NCI-H82 (cell line): ENCODE measurements at regions not wholly inside any gene's neighbourhood (a gene's known extent, or its start where the extent isn't known, plus 50 kb on each side); places are given as distances from the start of the nearest gene placed in this dataset.
"Not testable (repeated sequence)": the region's sequence is repeated elsewhere in the genome, so short reads cannot be mapped to it uniquely, and the experiment has no call there.

Experiments used
- DNase-seq: peaks from one replicate; lab custom pipeline; 2025; lab: John Stamatoyannopoulos, UW

DNA sequence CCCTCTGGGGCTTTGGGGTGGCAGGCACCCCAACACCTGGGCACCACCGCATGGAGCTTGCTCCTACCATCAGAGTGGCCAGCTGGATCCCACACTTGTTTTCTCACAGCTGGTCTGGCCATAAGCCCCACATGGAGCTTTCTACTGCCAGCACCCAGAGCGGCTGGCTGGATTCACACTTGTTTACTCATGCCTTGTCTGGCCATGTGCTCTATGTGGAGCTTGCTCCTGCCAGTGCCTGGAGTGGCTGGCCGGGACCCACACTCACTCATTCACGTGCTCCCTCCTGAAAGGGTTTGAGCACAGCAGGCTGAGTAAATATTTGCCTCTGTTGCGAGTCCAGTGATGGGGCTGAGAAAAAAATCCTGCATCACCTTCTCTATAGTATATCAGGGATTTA, 487.0 kb downstream of the CD109 start:
- no peak for DNase-seq

DNA sequence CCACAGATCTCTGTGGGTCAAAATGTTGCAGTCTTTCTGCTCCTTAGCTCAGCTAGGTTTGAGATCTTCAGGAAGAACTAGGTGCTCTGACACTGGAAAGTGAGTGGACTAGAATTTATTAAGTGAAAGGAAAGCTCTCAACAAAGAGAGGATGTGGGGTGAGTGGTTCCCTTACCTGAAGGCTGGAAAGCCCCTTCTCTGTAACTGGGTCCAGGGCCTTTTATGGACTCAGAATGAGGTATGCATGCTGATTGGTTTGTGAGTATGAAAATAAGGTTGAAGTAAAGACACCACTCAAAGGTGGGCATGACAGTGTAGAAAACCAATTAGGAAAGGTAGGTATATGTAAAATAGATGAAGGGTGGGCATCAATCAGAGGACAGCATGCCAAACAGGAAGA, 485.5 kb downstream of the CD109 start:
- no peak for DNase-seq

DNA sequence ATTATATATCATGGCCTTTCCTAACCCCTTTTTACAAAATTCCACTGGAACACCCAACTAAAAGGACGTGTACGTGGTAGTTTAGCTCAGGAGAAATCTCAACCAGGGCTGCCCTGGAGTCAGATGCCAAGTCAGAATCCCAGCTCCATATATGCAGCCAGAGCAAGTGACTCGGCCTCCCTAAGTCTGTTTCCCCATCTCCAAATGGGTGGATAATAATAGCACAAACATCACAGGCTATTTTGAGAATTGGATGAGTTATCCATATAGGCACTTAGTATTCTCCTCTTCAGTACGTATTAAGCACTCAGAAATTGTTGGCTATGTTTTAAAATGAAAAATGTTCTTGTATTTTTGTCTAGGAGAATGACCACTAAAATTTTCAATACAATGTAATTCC, 481.5 kb downstream of the CD109 start:
- DNase-seq = no peak

DNA sequence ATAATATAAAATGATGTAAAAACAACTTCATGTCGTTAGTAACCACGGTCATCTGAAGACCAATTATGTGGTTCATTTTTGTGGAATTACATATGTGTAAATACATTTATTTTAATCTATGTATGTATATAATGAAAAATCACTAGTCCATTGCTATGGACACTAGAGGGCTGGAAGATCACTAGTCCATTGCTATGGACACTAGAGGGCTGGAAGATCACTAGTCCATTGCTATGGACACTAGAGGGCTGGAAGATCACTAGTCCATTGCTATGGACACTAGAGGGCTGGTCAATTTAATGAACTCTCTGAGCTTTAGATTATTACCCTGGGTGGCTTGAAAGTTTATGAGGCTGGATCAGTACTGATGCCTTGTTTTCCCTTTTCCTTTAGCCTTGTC, 474.5 kb downstream of the CD109 start:
- DNase-seq = not testable (repeated sequence)

DNA sequence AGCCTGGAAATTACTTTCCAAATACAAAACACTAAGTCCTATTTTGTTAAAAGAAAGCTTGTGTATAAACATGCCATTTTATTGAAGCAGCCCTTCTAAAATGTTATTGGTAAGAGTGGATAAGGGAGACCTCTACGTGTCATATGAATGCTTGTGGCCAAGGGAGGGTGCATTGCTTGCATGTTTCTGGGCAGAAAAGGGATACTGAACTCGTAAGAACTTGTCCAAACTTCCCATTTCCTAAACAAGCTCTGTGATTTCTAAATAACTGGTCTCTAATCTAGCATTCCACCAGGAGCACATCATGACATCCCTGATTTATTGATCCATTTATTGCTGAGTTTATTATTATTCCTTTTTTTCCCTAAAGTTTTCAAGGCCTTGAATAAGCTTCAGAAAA, 474.1 kb downstream of the CD109 start:
- no peak for DNase-seq

DNA sequence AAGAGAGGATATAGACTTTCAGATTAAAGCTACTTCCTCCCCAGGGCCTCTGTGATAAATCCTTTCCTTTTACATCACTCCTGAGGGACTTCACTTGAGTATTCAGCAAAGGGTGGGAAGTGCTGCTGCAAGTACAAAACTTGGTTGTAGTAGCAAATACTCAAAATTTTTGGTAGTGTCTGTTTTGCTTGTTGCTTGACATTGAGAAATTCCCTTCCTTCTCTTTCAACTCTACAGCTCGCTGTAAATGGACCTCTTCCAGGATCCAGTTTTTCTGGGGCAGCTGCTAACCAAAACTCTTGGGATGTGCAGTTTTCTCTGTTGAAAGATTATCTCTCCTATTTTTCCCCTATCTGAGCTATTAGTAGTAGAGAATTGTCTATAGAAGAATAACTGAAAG, 472.0 kb downstream of the CD109 start:
- no peak for DNase-seq

DNA sequence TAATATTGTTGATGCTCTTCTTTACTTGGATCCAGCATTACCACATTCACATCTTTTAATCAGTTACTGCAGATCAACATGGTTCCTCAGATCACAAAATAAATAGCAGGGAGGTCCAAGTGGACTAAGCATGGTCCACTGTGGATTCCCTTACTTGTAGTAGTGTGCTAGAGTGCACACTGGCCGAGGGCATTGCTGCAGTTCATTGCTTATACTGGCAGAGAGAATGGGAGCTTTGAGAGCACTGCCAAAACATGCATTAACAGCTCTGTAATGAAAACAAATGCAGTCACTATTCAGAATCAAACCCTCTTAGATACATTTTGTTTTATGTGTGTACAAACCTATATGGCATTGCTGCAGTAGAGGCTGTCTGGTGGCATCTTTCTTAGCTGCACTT, 471.5 kb downstream of the CD109 start:
- no peak for DNase-seq

DNA sequence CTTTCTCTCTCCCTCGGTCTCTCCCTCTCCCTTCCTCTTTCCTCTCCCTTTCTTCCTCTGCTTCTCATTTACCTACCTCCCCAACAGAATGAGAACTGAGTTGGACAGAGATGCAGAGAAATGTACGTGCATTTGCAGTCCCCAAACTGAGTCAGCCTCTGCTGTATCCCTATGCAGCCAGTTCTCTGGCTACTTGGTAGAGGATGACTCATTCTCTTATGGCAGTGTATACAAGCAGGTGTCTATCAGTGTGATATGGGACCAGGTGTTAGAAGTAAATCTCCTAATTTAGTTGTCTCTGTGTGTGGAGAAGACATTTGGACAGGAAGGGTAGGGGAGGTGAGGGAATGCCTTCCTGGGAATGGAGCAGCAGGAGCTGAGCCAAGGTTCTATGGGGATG, 470.8 kb downstream of the CD109 start:
- no peak for DNase-seq

DNA sequence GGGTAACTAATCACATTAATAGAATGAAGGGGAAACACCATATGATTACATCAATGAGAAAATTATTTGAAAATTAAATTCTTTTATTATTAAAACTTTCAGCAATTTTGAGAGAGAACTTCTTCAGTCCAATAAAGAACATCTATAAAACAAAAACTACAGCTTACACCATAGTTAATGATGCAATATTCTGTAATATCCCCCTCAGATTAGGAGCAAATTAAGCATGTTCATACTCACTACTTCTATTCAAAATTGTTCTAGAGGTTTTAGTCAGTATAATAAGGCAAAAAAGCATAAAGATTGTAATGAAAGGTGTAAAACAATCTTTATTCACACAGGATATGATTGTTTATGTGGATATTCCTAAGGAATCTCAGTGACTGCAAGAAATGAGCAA, 465.4 kb downstream of the CD109 start:
- DNase-seq = no peak

DNA sequence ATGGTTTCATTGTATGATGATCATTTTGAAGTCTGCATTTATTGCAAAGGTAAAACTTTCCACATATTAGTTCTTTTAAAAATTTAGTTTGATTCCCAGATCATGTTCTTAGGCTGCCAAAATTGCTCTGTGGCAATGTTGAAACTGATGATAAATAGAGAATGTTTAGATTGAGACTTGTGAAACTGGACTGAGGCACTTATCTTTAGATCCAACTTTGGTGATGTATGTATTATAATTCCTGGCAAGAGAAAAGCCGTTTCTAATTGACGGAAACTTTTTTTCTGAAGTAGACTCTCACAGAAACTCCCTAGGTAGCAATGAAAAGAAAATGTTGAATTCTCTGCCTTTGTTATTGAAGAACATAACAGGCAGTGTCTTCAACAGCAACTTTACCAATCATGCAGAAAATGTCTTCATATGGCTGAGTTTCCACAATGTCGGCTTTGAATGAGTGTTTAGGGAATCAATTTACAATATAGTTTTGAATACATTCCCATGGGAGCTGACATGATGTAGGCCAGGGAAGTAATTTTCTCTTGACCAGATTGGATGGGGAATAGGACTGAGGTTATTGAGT, 456.2 kb downstream of the CD109 start:
- DNase-seq = no peak

DNA sequence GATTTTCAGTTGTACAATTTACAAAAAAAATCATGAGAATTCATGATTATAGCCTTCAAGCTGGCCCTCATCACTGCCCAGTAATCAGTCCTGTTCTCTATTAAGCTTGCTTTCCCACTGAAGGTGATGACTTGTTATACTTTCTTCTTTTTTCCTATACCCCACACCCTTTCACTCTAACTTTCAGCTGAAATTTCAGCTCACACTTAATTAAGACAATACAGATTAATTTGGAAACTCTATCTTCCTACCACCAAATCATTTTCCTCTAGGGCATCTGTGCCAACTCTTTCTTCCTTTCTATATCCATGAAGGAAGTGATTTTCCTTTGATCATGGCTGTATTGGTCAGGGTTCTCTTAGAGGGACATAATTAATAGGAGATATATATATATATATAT, 449.9 kb downstream of the CD109 start:
- no peak for DNase-seq

DNA sequence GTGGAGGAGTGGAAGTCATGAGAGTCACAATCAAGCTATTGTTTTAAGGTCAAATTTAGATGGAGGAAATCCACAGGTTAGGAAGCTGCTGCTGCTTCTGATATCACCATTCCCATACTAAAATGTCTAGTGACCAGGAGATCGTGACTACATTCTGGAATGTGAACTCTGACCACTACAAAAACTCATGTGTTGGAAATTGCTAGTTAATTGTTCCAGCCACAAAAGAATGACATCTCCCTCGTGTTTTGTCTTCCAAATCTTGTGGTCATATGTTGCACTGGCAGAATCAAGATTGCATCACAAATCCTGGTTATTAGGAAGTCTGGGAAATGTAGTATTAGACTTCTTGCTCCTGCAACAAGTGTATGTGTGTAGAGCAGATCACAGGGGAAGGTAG, 441.9 kb downstream of the CD109 start:
- DNase-seq = no peak

DNA sequence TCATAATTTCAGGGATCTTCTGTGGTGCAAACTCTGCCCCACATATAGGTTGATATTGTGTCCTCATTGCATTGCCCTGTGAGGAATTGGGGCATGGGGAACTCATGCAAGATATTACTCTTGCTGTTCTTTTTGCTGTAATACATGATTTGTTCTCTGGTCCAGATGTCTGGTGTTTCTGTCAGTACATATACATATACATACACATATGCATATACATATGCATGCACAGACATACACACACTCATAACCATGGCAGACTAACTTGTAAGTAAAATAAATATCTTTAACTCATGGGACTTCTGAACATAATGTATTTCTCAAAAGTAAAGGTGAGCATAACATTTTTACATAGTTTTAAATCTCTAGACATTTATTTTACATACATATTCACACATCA, 438.3 kb downstream of the CD109 start:
- DNase-seq = no peak

DNA sequence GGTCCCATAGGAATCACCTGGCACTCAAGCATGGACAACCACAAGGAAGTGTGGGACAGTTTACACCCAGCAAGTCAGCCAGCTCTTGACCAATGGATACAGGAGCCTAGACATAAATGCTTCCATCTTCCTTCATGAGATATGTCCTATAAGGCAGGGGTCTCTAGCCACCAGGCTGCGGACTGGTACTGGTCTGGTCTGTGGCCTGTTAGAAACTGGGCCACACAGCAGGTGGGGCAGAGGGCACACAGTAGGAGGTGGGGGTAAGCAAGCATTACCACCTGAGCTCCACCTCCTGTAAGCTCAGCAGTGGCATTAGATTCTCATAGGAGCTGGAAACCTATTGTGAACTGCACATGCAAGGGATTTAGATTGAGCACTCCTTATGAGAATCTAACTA, 437.1 kb downstream of the CD109 start:
- DNase-seq = no peak

DNA sequence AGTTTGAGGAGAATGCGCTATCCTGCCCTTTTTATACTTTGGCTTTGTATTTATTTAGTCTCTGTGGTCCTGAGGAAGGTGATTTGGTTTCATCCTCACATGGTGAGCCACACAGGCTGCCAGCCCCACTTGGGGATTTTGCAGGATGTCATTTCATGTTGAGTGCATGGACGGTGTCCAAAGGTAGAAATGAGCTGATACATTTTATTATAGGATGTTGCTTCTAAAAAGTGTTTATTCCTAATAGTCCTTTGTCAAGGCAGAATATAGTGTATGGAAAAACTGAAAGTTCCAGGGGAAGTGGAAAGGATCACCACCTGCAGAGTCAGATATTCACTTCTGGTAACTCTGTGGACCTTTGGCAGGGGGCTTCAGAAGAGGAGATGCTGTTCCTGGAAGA, 434.6 kb downstream of the CD109 start:
- no peak for DNase-seq

DNA sequence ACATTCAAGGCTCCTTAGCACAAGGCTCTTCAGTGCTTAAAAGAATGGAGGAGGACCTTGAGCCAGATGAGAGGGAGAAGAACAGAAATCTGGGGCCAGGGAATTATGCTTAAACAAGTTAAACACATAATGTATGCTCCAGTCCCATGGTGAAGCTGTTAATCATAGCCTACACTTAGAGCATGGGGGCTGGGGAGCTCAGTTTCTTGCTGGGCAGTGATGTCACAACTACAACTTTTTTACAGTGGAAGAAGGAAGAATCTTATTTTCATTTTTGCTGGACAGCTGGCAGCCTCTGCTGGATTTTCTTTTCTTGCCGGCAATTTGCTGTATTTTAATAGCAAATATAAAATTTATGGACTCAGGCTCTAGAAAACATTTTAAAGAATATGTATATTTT, 432.5 kb downstream of the CD109 start:
- DNase-seq = no peak

DNA sequence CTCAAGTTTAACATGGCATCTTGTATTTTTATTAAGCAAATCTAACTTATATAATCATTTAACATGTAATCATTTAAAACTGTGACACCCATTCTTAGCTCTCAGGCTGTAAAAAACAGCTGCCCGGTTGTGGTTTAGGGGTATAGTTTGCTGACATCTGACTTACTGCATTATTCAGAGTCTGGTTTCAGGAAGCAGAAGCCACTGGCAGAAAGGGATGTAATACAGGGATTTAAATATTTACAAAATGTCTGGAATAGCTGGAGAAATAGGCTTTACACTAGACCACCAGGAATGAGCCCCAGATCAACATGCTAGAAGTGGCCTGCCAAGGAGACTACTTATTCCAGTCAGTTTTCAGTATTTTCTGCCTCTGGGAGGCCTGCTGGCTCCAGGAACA, 421.1 kb downstream of the CD109 start:
- DNase-seq = no peak

DNA sequence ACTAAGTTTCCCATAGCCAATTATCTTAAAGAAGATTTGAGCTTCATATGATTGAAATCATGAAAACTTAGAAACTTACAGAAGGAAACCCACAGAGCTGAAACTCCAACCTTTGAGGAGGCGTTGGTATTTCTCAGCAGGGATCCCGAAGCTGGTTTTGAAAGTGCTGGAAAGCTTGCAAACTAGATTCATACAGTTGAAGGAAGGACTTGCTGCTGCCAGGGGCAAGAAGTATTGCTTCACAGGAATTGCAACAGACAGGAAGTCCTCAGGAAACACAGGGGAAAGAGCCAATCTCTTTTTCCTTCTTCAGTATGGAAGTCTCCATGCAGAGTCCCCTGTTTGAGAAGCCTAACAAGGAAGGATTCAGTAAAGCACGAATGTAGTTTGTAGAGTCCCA, 419.7 kb downstream of the CD109 start:
- no peak for DNase-seq

DNA sequence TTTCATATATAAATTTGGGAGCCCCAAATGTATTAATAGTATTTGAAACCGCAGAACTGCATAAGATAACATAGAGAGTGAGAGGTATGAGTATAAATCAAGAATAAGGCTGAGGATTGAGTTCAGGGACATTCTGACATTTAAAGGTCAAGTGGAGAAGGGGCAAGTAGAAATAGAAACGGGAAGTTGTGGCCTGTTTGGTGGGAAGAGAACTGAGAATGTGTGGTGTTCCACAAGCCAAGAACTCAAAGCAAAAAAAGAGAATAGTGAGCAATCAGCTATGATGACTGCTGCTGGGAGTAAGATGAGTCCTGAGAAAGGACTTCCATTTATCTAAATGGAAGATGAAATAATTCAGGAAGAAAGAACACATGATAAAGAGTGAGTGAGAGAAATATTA, 418.4 kb downstream of the CD109 start:
- DNase-seq = no peak

DNA sequence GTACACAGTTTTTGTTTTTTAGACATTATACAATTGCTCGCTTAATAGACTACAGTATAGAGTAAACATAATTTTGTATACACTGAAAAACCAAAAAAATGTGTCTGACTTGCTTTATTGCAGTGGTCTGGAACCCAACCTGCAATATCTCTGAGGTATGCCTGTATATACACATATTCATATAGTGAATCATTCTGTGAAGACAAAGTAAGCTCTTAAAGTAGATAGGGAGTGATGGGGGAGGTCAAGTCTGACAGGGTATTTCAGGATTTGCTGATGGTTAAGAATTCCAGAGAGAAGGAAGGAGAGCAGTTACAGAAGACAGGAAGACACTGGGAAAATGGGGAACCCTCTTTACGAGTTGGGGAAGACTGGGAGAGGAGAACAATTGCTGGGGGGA, 417.9 kb downstream of the CD109 start:
- DNase-seq = no peak

DNA sequence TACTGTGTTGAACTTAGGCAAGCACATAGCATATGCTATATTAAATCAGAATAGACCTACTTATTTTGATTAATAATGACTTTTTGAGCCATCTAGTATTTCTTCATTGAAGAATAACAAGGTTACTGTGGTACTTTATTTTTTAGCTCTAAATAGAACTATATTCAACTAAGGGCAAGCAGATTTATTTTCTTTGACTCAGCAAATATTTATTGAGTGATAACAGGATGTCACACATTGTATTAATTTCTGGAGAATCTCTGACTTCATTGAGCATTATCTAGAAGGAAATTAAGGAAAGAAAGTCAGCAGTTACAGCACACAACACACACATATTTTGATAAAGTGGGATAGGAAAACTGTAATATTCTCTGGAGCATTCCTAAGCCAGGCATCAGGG, 407.4 kb downstream of the CD109 start:
- DNase-seq = no peak

DNA sequence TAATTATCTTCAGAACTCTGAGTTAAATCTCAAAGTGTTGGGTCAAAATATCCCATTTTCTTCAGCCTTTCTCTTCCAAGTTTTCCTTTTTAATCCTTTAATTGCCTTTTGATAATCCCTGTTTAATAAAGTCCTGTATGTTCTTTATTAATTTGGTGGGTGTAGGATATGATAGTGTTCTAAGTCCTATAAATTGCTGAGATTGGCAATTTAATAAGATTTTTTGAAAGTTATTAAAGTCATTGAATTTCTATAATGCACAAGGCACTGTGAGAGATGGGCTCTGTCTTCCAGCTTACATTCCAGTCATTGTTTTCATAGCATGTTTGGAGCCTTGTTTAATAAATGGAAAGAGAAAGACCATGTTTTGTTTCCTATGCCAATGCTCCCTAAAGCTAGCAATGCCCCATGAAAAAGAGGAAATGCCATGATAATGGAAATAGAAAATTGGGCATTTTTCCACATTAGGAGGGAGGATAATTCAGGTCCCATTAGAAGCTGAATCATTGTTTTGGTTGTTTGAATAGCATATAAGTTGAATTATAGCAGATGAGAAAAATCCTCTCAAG, 404.8 kb downstream of the CD109 start:
- no peak for DNase-seq

DNA sequence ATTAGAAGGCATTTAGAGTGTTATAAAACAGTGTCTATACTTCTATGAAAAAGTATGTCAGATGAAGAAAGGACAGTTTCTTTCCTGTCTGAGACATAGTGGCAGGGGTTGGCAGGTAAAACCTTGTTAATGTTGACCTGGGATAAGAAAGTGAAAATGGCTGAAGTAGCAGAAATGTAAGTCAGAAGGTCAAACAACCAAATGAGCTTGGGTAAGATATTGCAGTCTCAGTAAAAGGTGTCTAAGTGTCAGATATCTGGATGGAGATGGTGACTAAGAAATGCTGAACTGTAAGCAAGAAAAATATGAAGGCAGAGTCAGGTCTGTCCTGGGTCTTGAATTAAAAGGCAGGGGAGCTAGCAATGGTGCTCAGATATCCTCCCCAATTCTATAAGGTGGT, 400.3 kb downstream of the CD109 start:
- no peak for DNase-seq

DNA sequence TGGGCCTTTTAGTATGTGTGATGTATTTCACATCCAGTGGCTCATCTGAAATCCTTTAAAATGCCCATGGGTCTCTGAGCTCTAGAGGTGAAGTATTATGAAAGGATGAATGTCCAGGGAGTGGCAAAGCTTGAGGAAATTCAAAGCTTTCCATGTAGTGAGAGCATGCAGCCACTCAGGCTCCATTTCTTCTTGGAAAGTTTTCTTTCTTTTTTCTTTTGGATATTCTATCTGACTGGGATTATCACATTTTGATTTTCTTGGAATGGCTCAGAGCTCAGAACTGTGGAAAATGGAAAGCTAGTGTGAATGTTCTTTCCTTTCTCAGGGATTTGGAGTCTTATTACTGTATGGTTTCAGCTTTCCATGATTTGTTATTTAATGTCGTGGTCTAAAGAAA, 397.4 kb downstream of the CD109 start:
- no peak for DNase-seq

DNA sequence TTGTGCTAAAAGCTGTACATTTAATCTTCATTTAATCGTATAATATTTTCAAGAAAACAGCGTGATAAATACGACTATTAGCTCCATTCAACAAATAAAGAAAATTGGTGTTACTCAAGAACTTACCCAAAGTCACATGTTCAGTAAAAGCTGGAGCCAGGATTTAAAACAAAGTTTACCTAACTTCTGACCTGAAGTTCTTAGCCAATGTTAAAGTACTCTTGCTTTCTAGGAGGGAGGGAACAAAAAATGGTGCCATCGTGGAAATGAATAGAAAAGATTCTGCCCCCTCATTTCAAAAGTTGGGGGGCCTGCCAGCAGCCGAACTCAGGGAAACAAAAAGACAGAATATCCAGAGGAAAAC, 395.8 kb downstream of the CD109 start:
- no peak for DNase-seq
